ENCODE measurements at regions not wholly inside any gene's neighbourhood (a gene's known extent, or its start where the extent isn't known, plus 50 kb on each side); places are given as distances from the start of the nearest gene placed in this dataset.

- Histone ChIP-seq H3K27ac (ENCODE audit: low read length) (no peak overlapping the region), H3K4me1 (ENCODE audit: control insufficient read depth, insufficient read depth, low read length) (no peaks in the 10 kb centered on the region), H3K9me3 (ENCODE audit: control insufficient read depth, low read length) (no peaks in the 10 kb centered on the region), H3K4me3 (ENCODE audit: low read length) (no peak overlapping the region), H3K27me3 (ENCODE audit: control insufficient read depth, insufficient read depth) (no peaks in the 10 kb centered on the region)
- no peak for DNase-seq
- ATAC-seq, result no peak
- intact Hi-C loops (cut with DNase I), result no loop called here
- 77% methylated on average over 10 of the region's 10 CpGs for WGBS
These were observed 71.4 kb upstream of the ZBTB40 start for GRCh38 chr1:22380024-22380785.

DNA sequence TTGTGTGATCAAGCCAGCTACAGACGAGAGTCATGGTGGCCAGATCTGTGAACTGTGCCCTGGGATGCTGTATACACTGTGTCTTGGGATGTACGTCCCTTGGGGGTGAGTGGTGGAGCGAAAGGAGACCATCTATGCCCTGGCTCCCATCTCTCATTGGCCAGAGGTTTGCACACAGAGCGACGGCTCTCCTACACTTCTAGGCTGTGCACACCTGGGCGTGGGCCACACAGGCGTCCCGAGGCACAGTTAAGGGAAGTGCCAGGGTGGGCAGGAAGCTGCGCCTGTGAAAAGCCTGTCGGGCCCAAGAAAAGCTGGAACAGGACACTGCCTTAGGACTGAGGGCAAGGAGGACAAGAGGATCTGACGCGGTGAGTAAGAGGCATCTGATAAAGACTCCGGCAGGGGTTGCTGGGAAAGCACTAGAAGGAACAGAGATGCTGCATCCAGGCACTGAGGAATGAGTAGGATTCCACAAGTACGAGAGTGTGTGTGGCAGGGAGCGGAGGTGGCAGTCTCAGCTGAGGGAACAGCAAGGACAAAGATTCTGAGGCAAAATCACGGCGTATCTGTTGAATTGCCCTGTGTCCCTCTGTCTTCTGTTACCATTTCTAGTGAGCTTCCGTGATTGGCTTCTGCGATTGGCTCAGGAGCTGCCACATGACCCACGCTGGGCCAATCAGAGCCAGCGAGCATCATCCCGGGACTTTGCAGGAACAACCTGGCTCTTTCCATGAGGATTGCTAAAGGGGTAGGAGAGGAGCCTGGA lies 67.9 kb upstream of the ZBTB40 start:
- Histone ChIP-seq H3K9me3 (ENCODE audit: control insufficient read depth, low read length) (no peaks in the 10 kb centered on the region), H3K4me3 (ENCODE audit: low read length) (no peak overlapping the region), H3K27me3 (ENCODE audit: control insufficient read depth, insufficient read depth) (no peaks in the 10 kb centered on the region), H3K27ac (ENCODE audit: low read length) (no peak overlapping the region), H3K4me1 (ENCODE audit: control insufficient read depth, insufficient read depth, low read length) (no peaks in the 10 kb centered on the region)
- intact Hi-C loops (cut with DNase I), result no loop called here
- 76% methylated on average over 22 of the region's 22 CpGs for WGBS
- ATAC-seq (no peak), DNase-seq (no peak)

- no peak overlapping the region for H3K27ac ChIP-seq (ENCODE audit: low read length)
- 64% methylated on average over 4 of the region's 4 CpGs for WGBS
These were observed 66.1 kb upstream of the ZBTB40 start for GRCh38 chr1:22385537-22385936.

GRCh38 chr1:22386774-22387173 lies 64.9 kb upstream of the ZBTB40 start:
- Histone ChIP-seq H3K27me3 (ENCODE audit: control insufficient read depth, insufficient read depth) (no peaks in the 10 kb centered on the region), H3K4me3 (ENCODE audit: low read length) (no peak overlapping the region), H3K9me3 (ENCODE audit: control insufficient read depth, low read length) (no peaks in the 10 kb centered on the region), H3K4me1 (ENCODE audit: control insufficient read depth, insufficient read depth, low read length) (no peaks in the 10 kb centered on the region), H3K27ac (ENCODE audit: low read length) (no peak overlapping the region)
- ATAC-seq (no peak), DNase-seq (no peak)
- WGBS, result 85% methylated on average over 3 of the region's 3 CpGs
- intact Hi-C loops (cut with DNase I), result loop anchor here in 1 of 4 donors (5.0 kb wide), 1 partner anchor 54 kb away; no protein-coding TSS in a partner anchor

More at GRCh38 chr1:22385537-22385936, 66.1 kb upstream of the ZBTB40 start:
- no peak for DNase-seq
- no peak overlapping the region for H3K4me3 ChIP-seq (ENCODE audit: low read length)
- no peaks in the 10 kb centered on the region for H3K27me3 ChIP-seq (ENCODE audit: control insufficient read depth, insufficient read depth)
- no peaks in the 10 kb centered on the region for H3K4me1 ChIP-seq (ENCODE audit: control insufficient read depth, insufficient read depth, low read length)
- intact Hi-C loops (cut with DNase I), result loop anchor here in 1 of 4 donors (5.0 kb wide), 1 partner anchor 53 kb away; no protein-coding TSS in a partner anchor
- no peaks in the 10 kb centered on the region for H3K9me3 ChIP-seq (ENCODE audit: control insufficient read depth, low read length)
- no peak for ATAC-seq

- no peaks in the 10 kb centered on the region for H3K9me3 ChIP-seq (ENCODE audit: control insufficient read depth, low read length)
- H3K4me3 ChIP-seq (ENCODE audit: low read length), result no peak overlapping the region
- 50% methylated on average over 13 of the region's 13 CpGs for WGBS
- H3K27ac ChIP-seq (ENCODE audit: low read length), result no peak overlapping the region
- DNase-seq, result no peak
- no peak for ATAC-seq
- no peaks in the 10 kb centered on the region for H3K27me3 ChIP-seq (ENCODE audit: control insufficient read depth, insufficient read depth)
- intact Hi-C loops (cut with DNase I), result loop anchor here in 1 of 4 donors (5.0 kb wide), 1 partner anchor 56 kb away; no protein-coding TSS in a partner anchor
- H3K4me1 ChIP-seq (ENCODE audit: control insufficient read depth, insufficient read depth, low read length), result no peaks in the 10 kb centered on the region
These were observed 63.6 kb upstream of the ZBTB40 start for GRCh38 chr1:22387919-22388580.

DNA sequence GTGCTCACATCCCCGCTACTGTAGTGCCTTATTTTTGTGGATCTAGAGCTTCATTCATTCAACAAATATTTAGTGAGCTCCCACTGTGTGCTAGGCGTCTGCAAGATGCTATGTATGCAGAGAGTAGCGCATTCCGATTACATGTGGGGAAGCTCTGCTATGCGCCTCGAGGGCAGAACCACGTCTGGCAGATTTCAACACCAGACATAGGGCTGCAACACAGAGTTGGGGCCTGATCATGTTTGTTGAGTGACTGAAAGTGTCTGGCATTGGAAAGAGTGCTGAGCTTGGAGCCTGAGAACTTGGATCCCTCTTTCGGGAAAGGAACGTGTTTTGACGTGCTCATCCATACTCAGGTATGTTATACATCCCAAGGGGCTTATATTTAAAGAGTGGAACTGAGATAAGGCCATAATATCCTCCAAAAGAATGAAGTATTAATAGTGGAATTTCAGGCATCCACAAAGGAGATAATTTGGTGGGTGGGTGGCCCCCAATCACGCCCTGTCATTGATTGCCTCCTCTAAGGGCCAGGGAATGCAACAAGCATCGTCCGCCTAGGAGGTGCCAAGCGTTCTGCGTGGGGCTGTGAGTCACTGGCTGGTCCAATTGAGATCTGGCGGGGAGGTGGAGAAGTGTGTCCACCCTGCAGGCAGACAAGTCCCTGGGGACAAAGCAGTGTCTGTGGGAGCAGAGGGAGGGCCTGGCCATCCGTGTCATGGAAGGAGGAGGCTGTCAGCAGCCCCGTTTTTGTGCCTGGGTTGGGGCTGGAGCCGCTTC lies 62.8 kb upstream of the ZBTB40 start:
- peak in 1 of 2 donors; percentile 23 for ATAC-seq
- no peaks in the 10 kb centered on the region for H3K27me3 ChIP-seq (ENCODE audit: control insufficient read depth, insufficient read depth)
- WGBS, result 45% methylated on average over 19 of the region's 19 CpGs
- H3K4me3 ChIP-seq (ENCODE audit: low read length), result no peak overlapping the region
- no peak for DNase-seq
- no peak overlapping the region for H3K27ac ChIP-seq (ENCODE audit: low read length)
- intact Hi-C loops (cut with DNase I), result loop anchor here in 1 of 4 donors (5.0 kb wide), 1 partner anchor 57 kb away; no protein-coding TSS in a partner anchor
- no peaks in the 10 kb centered on the region for H3K4me1 ChIP-seq (ENCODE audit: control insufficient read depth, insufficient read depth, low read length)
- no peaks in the 10 kb centered on the region for H3K9me3 ChIP-seq (ENCODE audit: control insufficient read depth, low read length)

DNA sequence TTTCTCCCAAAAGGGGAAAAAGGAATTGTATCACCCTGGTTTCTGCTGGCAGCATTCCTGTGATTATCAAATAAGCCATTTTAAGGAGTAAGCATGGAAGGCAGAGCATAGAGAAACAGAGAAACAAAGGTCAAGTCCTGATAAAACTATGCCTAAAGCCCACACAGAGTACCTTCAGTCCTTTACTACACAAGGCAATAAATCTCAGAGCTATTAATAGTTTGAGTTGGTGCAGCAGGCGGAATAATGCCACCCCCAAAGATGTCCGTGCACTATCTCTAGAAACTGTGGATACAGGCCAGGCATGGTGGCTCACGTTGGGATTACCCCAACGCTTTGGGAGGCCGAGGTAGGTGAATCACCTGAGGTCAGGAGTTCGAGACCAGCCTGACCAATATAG lies 58.1 kb upstream of the ZBTB40 start:
- WGBS, result 64% methylated on average over 6 of the region's 6 CpGs
- Histone ChIP-seq H3K4me3 (ENCODE audit: low read length) (no peak overlapping the region), H3K4me1 (ENCODE audit: control insufficient read depth, insufficient read depth, low read length) (no peaks in the 10 kb centered on the region), H3K9me3 (ENCODE audit: control insufficient read depth, low read length) (no peaks in the 10 kb centered on the region), H3K27me3 (ENCODE audit: control insufficient read depth, insufficient read depth) (no peaks in the 10 kb centered on the region), H3K27ac (ENCODE audit: low read length) (no peak overlapping the region)
- DNase-seq (no peak), ATAC-seq (no peak)
- intact Hi-C loops (cut with DNase I), result no loop called here

DNA sequence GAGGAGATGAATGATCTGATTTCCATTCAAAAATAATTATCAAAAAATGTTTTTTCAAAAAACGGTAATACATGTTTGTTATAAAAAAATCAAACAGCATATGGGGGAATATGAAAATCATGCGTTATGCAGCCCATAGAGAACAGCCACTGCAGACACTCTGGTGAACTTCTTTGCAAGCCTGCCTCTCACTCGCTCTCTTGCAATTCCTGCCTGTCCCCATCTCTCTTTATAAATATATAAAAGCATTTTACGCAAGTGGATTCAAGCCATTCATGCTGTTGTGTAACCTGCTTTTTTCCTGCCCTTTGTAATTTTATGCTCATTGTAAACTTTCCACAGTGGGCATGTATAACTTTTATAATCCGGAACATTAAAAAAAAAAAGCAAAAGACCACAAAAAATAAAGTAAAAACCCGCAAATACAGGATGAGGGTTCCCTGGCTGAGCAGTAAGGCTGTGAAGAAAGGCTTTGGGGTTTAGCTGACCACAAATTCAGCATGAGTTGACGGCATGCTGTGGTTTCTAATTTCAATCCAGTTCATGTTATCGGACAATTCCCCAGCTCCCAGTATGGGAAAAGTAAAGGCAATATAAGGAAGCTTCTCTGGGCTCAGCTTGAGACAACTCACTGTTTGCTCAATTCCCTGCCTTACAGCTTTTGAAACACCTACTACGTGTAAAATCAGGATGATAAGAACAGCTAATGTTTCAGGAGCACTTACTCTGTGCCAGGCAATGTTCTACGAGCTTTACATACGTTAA lies 52.8 kb upstream of the ZBTB40 start:
- Histone ChIP-seq H3K27me3 (ENCODE audit: control insufficient read depth, insufficient read depth) (no peaks in the 10 kb centered on the region), H3K4me3 (ENCODE audit: low read length) (no peak overlapping the region), H3K9me3 (ENCODE audit: control insufficient read depth, low read length) (no peaks in the 10 kb centered on the region), H3K4me1 (ENCODE audit: control insufficient read depth, insufficient read depth, low read length) (no peaks in the 10 kb centered on the region), H3K27ac (ENCODE audit: low read length) (no peak overlapping the region)
- WGBS, result 61% methylated on average over 11 of the region's 11 CpGs
- intact Hi-C loops (cut with DNase I), result no loop called here
- ATAC-seq (no peak), DNase-seq (no peak)

- DNase-seq, result no peak
- no peaks in the 10 kb centered on the region for H3K27me3 ChIP-seq (ENCODE audit: control insufficient read depth, insufficient read depth)
- 87% methylated on average over 10 of the region's 10 CpGs for WGBS
- H3K4me3 ChIP-seq (ENCODE audit: low read length), result no peak overlapping the region
- no peak overlapping the region for H3K27ac ChIP-seq (ENCODE audit: low read length)
- H3K9me3 ChIP-seq (ENCODE audit: control insufficient read depth, low read length), result no peaks in the 10 kb centered on the region
- H3K4me1 ChIP-seq (ENCODE audit: control insufficient read depth, insufficient read depth, low read length), result no peaks in the 10 kb centered on the region
- intact Hi-C loops (cut with DNase I), result no loop called here
- no peak for ATAC-seq
These were observed 52.1 kb upstream of the ZBTB40 start for GRCh38 chr1:22399421-22400091.
